ENCODE measurements at regions not wholly inside any gene's neighbourhood (a gene's known extent, or its start where the extent isn't known, plus 50 kb on each side); places are given as distances from the start of the nearest gene placed in this dataset.
A peak's percentile ranks its signal among the peaks of the same experiment; 100 is the strongest.

DNA sequence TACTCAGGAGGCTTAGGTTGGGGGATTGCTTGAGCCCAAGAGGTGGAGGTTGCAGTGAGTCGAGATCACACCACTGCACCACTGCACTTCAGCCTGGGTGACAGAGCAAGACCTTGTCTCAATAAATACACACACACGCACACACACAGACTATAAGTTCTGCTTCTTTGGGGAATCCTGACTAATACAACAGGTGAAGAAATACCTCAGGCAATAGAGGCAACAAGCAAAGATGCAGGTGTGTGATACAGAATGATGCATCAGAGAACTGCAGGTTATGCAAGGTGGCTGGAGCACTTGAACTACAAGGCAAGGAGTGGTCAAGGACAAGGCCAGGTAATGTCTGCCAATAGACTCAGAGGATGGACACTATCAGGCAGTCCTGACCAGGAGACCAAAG lies 117.6 kb upstream of the ZNF678 start:
- POLR2A ChIA-PET (ENCODE audit: unreplicated experiment), result no interaction called here

DNA sequence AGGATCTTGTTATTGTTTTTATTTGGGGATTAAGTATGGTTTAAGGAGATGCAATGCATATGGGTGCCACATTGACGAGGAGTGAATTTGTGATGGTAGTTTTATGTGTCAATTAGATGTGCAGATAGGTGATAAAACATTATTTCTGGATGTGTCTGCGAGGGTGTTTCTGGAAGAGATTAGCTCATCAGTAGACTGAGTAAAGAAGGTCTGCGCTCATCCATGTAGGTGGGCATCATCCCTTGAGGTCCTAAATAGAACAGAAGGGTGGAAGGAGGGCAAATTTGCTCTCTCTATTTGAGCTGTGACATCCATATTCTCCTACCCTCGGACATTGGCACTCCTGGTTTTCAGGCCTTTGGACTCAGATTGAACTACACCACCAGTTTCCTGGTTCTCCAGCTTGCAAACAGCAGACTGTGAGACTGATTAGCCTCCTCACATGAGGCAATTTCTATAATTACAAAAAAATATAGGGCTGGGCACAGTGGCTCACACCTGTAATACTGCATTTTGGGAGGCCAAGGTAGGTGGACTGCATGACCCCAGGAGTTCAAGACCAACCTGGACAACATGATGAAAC lies 118.2 kb upstream of the ZNF678 start:
- no peaks in the 10 kb centered on the region for H3F3A ChIP-seq (ENCODE audit: insufficient read depth, low read depth)
- H4K20me1 ChIP-seq (ENCODE audit: insufficient read depth), result no peaks in the 10 kb centered on the region
- no peaks in the 10 kb centered on the region for H3K9me3 ChIP-seq (ENCODE audit: insufficient read depth, low read depth)
- intact Hi-C loops (cut with micrococcal nuclease; ENCODE audit: unreplicated experiment), result loop anchor here (10.0 kb wide), 1 partner anchor 620 kb away; no protein-coding TSS in a partner anchor
- no peaks in the 10 kb centered on the region for H3K4me1 ChIP-seq (replicated peaks; ENCODE audit: insufficient read depth)
- H3K4me2 ChIP-seq, result no peak overlapping the region
- H3K9me2 ChIP-seq (ENCODE audit: insufficient read depth), result no peaks in the 10 kb centered on the region
- no peaks in the 10 kb centered on the region for H3K36me3 ChIP-seq (ENCODE audit: low read depth)
- no TSS peak for BruUV-seq (replicated peaks)
- no peak overlapping the region for H2AFZ ChIP-seq
- no peak overlapping the region for H3K4me3 ChIP-seq
- CTCF ChIA-PET, result interaction anchor here (0.6 kb wide), 1 partner anchor 209 kb away, joined by 3 read pairs; no protein-coding TSS in a partner anchor
- H3K27me3 ChIP-seq (ENCODE audit: insufficient read depth, low read depth), result no peaks in the 10 kb centered on the region
- DNase-seq, result no peak
- H3K79me2 ChIP-seq (ENCODE audit: low read depth), result no peaks in the 10 kb centered on the region
- no peak overlapping the region for H3K27ac ChIP-seq
- POLR2A ChIA-PET (ENCODE audit: unreplicated experiment), result no interaction called here
- TF ChIP-seq EZH2 (IDR thresholded peaks at IDR 0.05; ENCODE audit: low read depth), result no peak
- TF ChIP-seq, protein P1, sequence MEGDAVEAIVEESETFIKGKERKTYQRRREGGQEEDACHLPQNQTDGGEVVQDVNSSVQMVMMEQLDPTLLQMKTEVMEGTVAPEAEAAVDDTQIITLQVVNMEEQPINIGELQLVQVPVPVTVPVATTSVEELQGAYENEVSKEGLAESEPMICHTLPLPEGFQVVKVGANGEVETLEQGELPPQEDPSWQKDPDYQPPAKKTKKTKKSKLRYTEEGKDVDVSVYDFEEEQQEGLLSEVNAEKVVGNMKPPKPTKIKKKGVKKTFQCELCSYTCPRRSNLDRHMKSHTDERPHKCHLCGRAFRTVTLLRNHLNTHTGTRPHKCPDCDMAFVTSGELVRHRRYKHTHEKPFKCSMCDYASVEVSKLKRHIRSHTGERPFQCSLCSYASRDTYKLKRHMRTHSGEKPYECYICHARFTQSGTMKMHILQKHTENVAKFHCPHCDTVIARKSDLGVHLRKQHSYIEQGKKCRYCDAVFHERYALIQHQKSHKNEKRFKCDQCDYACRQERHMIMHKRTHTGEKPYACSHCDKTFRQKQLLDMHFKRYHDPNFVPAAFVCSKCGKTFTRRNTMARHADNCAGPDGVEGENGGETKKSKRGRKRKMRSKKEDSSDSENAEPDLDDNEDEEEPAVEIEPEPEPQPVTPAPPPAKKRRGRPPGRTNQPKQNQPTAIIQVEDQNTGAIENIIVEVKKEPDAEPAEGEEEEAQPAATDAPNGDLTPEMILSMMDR (conservative IDR thresholded peaks at IDR 0.05), result no peak

More for the DNA sequence above, 117.6 kb upstream of the ZNF678 start:
- TF ChIP-seq, protein P1 (conservative IDR thresholded peaks at IDR 0.05), result no peak
- TF ChIP-seq EZH2 (IDR thresholded peaks at IDR 0.05; ENCODE audit: low read depth), result no peak
- intact Hi-C loops (cut with micrococcal nuclease; ENCODE audit: unreplicated experiment), result loop anchor here (10.0 kb wide), 1 partner anchor 621 kb away; no protein-coding TSS in a partner anchor
- Histone ChIP-seq H2AFZ (no peak overlapping the region), H4K20me1 (ENCODE audit: insufficient read depth) (no peaks in the 10 kb centered on the region), H3K4me3 (no peak overlapping the region), H3K79me2 (ENCODE audit: low read depth) (no peaks in the 10 kb centered on the region), H3K9me3 (ENCODE audit: insufficient read depth, low read depth) (no peaks in the 10 kb centered on the region), H3K27me3 (ENCODE audit: insufficient read depth, low read depth) (no peaks in the 10 kb centered on the region), H3F3A (ENCODE audit: insufficient read depth, low read depth) (no peaks in the 10 kb centered on the region), H3K27ac (no peak overlapping the region), H3K4me2 (no peak overlapping the region), H3K9me2 (ENCODE audit: insufficient read depth) (no peaks in the 10 kb centered on the region), H3K36me3 (ENCODE audit: low read depth) (no peaks in the 10 kb centered on the region), H3K4me1 (replicated peaks; ENCODE audit: insufficient read depth) (no peaks in the 10 kb centered on the region)
- DNase-seq, result peak in 1 of 2 experiments; percentile 45
- CTCF ChIA-PET, result interaction anchor here (0.6 to 0.7 kb wide), 2 partner anchors 201 to 210 kb away, joined by 3 read pairs; no protein-coding TSS in a partner anchor
- no TSS peak for BruUV-seq (replicated peaks)

DNA sequence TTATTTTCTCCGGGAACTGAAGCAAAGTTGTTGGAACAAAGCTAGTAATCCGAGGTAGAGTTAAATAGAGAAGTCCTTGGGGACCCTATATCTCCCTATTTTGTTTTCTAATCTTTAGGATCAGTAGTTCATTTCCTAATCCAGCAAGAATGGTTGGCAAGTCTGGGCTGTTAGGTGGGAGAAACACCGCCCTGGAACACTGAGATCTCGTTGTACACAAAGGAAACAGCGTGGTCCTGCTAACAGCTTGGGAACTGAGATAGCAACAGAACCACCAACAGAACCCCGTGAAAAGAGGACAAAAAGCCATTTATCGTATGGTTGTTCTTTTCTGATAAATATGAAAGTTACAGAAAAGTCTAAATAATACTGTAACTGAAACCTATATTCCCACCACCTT lies 121.9 kb upstream of the CDC42BPA start:
- no peaks in the 10 kb centered on the region for H3K4me1 ChIP-seq (replicated peaks; ENCODE audit: insufficient read depth)
- no peak for DNase-seq
- no peaks in the 10 kb centered on the region for H3K27me3 ChIP-seq (ENCODE audit: insufficient read depth, low read depth)
- no peaks in the 10 kb centered on the region for H3K9me3 ChIP-seq (ENCODE audit: insufficient read depth, low read depth)
- no peak overlapping the region for H3K4me3 ChIP-seq
- intact Hi-C loops (cut with micrococcal nuclease; ENCODE audit: unreplicated experiment), result loop anchor here (10.0 kb wide), 1 partner anchor 615 kb away; no protein-coding TSS in a partner anchor
- no peak overlapping the region for H3K4me2 ChIP-seq
- no peak for TF ChIP-seq EZH2 (IDR thresholded peaks at IDR 0.05; ENCODE audit: low read depth)
- TF ChIP-seq, protein P1 (conservative IDR thresholded peaks at IDR 0.05), result no peak
- H3K9me2 ChIP-seq (ENCODE audit: insufficient read depth), result no peaks in the 10 kb centered on the region
- ChIA-PET CTCF (no interaction called here), POLR2A (ENCODE audit: unreplicated experiment) (no interaction called here)
- no TSS peak for BruUV-seq (replicated peaks)
- no peaks in the 10 kb centered on the region for H4K20me1 ChIP-seq (ENCODE audit: insufficient read depth)
- no peak overlapping the region for H2AFZ ChIP-seq
- no peak overlapping the region for H3K27ac ChIP-seq
- no peaks in the 10 kb centered on the region for H3K36me3 ChIP-seq (ENCODE audit: low read depth)
- H3F3A ChIP-seq (ENCODE audit: insufficient read depth, low read depth), result no peaks in the 10 kb centered on the region
- H3K79me2 ChIP-seq (ENCODE audit: low read depth), result no peaks in the 10 kb centered on the region
